Testis (tissue), 2 donors: ENCODE measurements at regions not wholly inside any gene's neighbourhood (a gene's known extent, or its start where the extent isn't known, plus 50 kb on each side); places are given as distances from the start of the nearest gene placed in this dataset.
"Not testable (repeated sequence)": the region's sequence is repeated elsewhere in the genome, so short reads cannot be mapped to it uniquely, and the experiment has no call there.

ENCODE experiments used
- DNase-seq: peaks from one replicate; pipeline ENCODE4 v3.0.0-alpha.2; 2019
- H3K27ac ChIP-seq, 2 donors: fragments of 200-600 bp; sonication (generic); one replicate each; pipeline ENCODE4 v1.5.1; 2019
- H3K27me3 ChIP-seq: fragments of 200-600 bp; sonication (generic); one replicate; pipeline ENCODE4 v1.5.1; 2019
- H3K36me3 ChIP-seq: fragments of 200-600 bp; sonication (generic); one replicate; pipeline ENCODE4 v1.5.1; 2017; ENCODE audit warnings: low read depth; ENCODE audit errors: missing control alignments
- H3K4me1 ChIP-seq: fragments of 200-600 bp; sonication (generic); one replicate; pipeline ENCODE4 v1.5.1; 2019
- H3K4me3 ChIP-seq, 2 donors: fragments of 200-600 bp; sonication (generic); one replicate each; pipeline ENCODE4 v1.5.1; 2017 to 2019
- H3K9me3 ChIP-seq: fragments of 200-600 bp; sonication (generic); one replicate; pipeline ENCODE4 v1.5.1; 2017
- CTCF ChIP-seq, 3 experiments: fragments of 450-650 bp in 2 of 3; fragments of 200-600 bp in 1 of 3; sonication (generic) in 1 of 3; IDR thresholded peaks; one replicate each; pipeline ENCODE4 v1.5.1; 2016 to 2019; ENCODE audit warnings: antibody characterized with exemption in 3 of 3, mild to moderate bottlenecking in 2 of 3, moderate library complexity in 1 of 3
- POLR2A ChIP-seq: fragments of 450-650 bp; IDR thresholded peaks from one replicate; pipeline ENCODE4 v1.6.1; 2017; ENCODE audit warnings: antibody characterized with exemption, mild to moderate bottlenecking, moderate library complexity
- WGBS, 2 donors: methylation state at CpG; one replicate each; pipeline ENCODE4 v1.1.5; 2018; 5-methylcytosine and 5-hydroxymethylcytosine counted together
- intact Hi-C: fragments of 100-400 bp; cut with DNase I; formaldehyde crosslinking; loops from one replicate; pipeline ENCODE4 v1.15.1; 2023; ENCODE audit warnings: low total_unique reads

DNA sequence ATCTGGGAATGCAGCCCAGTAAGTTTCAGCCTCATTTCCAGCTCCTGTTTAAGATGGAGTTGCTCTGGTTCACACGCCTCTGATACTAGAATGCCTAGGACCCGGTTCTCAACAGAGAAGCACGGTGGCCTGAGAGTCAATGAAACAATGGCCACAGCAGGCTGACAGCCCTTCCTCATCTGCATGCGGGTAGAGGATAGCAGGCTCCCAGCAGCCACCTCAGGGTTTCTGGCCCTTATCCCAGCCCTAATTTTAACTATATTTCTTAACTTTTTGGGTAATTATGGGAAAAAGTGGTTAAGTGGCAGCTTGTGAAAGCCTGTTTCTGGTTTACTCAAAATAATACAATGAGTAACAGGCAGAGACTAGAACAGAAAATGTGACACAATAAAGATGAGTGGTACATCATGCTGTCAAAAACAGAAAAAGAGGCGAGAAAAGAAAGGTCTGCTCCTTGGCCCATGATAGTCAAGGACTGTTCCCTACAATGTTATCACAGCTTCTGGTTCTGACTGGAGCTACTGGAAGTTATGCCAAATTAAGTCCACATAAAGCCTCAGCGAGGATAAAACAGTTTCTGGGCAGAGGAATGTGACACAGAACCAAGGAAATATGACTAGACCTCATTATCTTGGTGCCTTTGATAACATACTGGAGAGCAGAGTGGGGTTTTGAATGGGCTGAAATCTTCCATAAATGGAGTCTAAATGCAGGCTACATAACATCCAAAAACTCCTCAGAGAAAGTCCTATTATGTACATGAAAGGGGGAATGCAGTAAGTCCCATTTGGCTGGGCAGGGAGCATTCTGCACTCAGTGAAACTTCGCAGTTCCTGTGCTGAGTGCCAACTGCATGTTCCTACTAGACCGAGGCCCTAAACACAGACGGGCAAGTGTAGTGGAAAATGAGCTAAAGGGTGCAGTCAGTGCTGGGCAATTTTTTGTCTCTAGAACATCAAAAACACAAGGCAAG lies 92.1 kb downstream of the NIBAN1 start:
- Histone ChIP-seq H3K27me3 (no peaks in the 10 kb centered on the region), H3K4me1 (peaks cover 6% of the 10 kb centered on the region), H3K36me3 (no peaks in the 10 kb centered on the region), H3K9me3 (no peaks in the 10 kb centered on the region), H3K4me3 (no peak overlapping the region), H3K27ac (no peak overlapping the region)
- TF ChIP-seq CTCF (IDR thresholded peaks at IDR 0.05) (no peak), POLR2A (no peak)
- 42 to 59% methylated on average over 8 to 9 of the region's 9 CpGs for WGBS, 2 donors
- intact Hi-C loops: no loop called here
- no peak for DNase-seq

DNA sequence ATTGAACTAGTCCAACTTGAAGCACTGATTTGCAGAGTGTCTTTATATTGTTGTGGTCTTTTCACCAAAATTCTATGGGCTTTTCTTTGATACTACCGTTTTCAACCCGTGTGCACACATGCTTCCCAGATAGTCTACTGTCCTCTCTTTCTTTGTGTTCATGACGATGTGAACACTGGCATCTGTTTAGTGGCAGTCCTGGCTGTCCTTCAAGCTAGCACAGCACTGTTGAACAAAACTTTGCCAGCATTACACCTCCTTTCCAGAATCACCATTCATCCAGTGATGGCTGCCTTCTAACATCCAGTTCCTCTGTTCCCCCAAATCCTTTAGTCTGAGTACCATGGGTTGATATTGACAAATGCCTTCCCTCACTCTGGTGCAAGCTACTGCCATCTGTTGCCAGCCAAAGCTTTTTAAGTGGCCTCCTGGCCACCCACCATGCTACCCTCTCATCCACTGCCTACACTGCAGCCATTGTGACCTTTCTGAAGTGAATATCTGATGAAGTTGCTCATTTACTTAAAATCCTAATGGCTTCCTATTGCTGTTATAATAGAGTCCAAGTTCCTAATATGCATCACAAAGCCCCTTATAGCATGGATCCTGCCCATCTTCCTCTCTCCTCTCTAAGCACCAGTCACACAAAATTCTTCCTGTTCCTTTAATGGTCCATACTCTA lies 94.3 kb downstream of the NIBAN1 start:
- no peaks in the 10 kb centered on the region for H3K9me3 ChIP-seq
- no peaks in the 10 kb centered on the region for H3K36me3 ChIP-seq
- WGBS, 2 donors: 91 to 98% methylated on average over 3 of the region's 3 CpGs
- H3K4me3 ChIP-seq: no peak overlapping the region
- no peak for DNase-seq
- H3K4me1 ChIP-seq: peaks cover 6% of the 10 kb centered on the region
- H3K27me3 ChIP-seq: no peaks in the 10 kb centered on the region
- TF ChIP-seq POLR2A (no peak), CTCF (IDR thresholded peaks at IDR 0.05) (no peak)
- intact Hi-C loops: no loop called here
- no peak overlapping the region for H3K27ac ChIP-seq

DNA sequence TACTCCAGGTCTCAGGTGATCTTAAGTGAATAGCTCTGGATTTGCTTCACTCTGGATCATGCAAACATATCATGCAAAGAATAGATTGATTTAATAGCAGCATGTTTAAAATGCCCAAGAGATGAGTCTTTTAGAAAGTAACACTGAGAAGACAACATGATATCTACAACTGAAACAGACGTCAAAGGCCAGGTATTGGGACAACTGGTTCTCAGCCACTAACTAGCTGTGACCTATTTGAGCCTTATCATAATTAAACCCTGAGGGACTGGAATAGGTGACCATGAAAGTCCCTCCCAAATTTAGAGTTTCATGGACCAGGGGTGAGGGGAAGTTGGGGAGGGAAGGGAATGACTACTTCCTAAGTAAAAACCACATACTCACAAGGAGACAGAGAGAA lies 95.7 kb downstream of the NIBAN1 start:
- no peak for TF ChIP-seq CTCF (IDR thresholded peaks at IDR 0.05)
- no peak for TF ChIP-seq POLR2A
- H3K4me1 ChIP-seq: peaks cover 6% of the 10 kb centered on the region
- no peaks in the 10 kb centered on the region for H3K27me3 ChIP-seq
- no peak for DNase-seq
- intact Hi-C loops: no loop called here
- H3K27ac ChIP-seq: no peak overlapping the region
- H3K36me3 ChIP-seq: no peaks in the 10 kb centered on the region
- no peak overlapping the region for H3K4me3 ChIP-seq
- no peaks in the 10 kb centered on the region for H3K9me3 ChIP-seq
- WGBS, 2 donors: 89 to 100% methylated on average over 1 of the region's 1 CpG

GRCh38 chr1:184878002-184878401 lies 96.3 kb downstream of the NIBAN1 start:
- H3K27me3 ChIP-seq: no peaks in the 10 kb centered on the region
- TF ChIP-seq CTCF (IDR thresholded peaks at IDR 0.05) (no peak), POLR2A (no peak)
- H3K9me3 ChIP-seq: no peaks in the 10 kb centered on the region
- no peak for DNase-seq
- H3K4me1 ChIP-seq: peaks cover 6% of the 10 kb centered on the region
- no peak overlapping the region for H3K4me3 ChIP-seq
- H3K27ac ChIP-seq: no peak overlapping the region
- no peaks in the 10 kb centered on the region for H3K36me3 ChIP-seq
- intact Hi-C loops: no loop called here

DNA sequence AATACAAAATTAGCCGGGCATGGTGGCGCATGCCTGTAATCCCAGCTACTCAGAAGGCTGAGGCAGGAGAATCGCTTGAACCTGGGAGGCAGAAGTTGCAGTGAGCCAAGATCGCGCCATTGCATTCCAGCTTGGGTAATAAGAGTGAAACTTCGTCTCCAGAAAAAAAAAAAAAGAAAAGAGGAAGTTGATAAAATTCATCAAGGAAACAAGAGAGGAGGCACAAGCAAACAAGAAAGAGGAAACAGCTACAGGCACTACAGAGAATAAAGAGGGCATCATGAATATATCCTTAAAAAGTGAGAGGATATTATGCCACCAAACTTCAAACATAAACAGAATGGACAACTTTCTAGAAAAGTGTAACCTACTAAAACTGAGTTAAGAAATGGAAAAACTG lies 98.3 kb downstream of the NIBAN1 start:
- DNase-seq, H3K4me3 ChIP-seq, H3K9me3 ChIP-seq, H3K36me3 ChIP-seq, intact Hi-C loops, H3K27ac ChIP-seq, H3K4me1 ChIP-seq, H3K27me3 ChIP-seq: not testable (repeated sequence)
- WGBS, 2 donors: 90 to 95% methylated on average over 6 of the region's 6 CpGs
